Endothelial cell of umbilical vein (primary cell): ENCODE measurements at regions not wholly inside any gene's neighbourhood (a gene's known extent, or its start where the extent isn't known, plus 50 kb on each side); places are given as distances from the start of the nearest gene placed in this dataset.

ENCODE experiments used
- BruUV-seq: library from RNA; stranded (reverse); fragments of 400-500 nt; replicated peaks from 2 replicates; lab custom pipeline; 2021; lab: Mats Ljungman, UMichigan
- CTCF ChIA-PET: fragments of 300-600, 350-600 bp; sonication (Branson Sonifier 250); formaldehyde crosslinking; loops from one replicate; lab custom pipeline; 2021; ENCODE audit warnings: antibody characterized with exemption, inconsistent platforms; lab: Charles Lee
- POLR2A ChIA-PET: fragments of 300-600, 350-600 bp; sonication (Branson Sonifier 250); formaldehyde crosslinking; loops from one replicate; lab custom pipeline; 2021; ENCODE audit warnings: antibody characterized with exemption, inconsistent platforms; lab: Charles Lee
- DNase-seq: peaks from one replicate; pipeline ENCODE4 v3.0.0-alpha.2; 2011; ENCODE audit warnings: low read depth, low spot score
- FAIRE-seq: peaks from 2 replicates; lab custom pipeline; 2011; peaks lifted over from hg19 to GRCh38; lab: Jason Lieb, UNC
- H2AFZ ChIP-seq: 2 replicates; pipeline ENCODE4 v1.6.0; 2012; ENCODE audit warnings: low read depth, low read length, control low read depth, inconsistent platforms
- H3K27ac ChIP-seq: 2 replicates; pipeline ENCODE4 v1.5.1; 2011; ENCODE audit warnings: low read depth, mild to moderate bottlenecking, control low read depth, low read length, moderate library complexity; ENCODE audit not compliant: insufficient read depth
- H3K27me3 ChIP-seq, 2 experiments: 2 replicates each; pipeline versions ENCODE4 v1.6.0 to v1.6.1; 2011; ENCODE audit warnings: low read length in 2 of 2, mixed read lengths in 1 of 2; ENCODE audit not compliant: control insufficient read depth in 2 of 2, insufficient read depth in 2 of 2
- H3K36me3 ChIP-seq, 2 experiments: 2 replicates in 1 of 2; 3 replicates in 1 of 2; pipeline ENCODE4 v1.5.1; 2011; ENCODE audit warnings: low read length in 2 of 2, mild to moderate bottlenecking in 1 of 2, moderate library complexity in 1 of 2; ENCODE audit not compliant: control insufficient read depth in 2 of 2, insufficient read depth in 2 of 2; ENCODE audit errors: extremely low read depth in 1 of 2
- H3K4me1 ChIP-seq: 3 replicates; pipeline ENCODE4 v1.5.1; 2011; ENCODE audit warnings: mild to moderate bottlenecking, low read length; ENCODE audit not compliant: control insufficient read depth, insufficient read depth; ENCODE audit errors: extremely low read depth
- H3K4me2 ChIP-seq: 2 replicates; pipeline ENCODE4 v1.6.1; 2011; ENCODE audit warnings: low read length, control low read depth, mixed read lengths; ENCODE audit not compliant: insufficient read depth
- H3K4me3 ChIP-seq, 3 experiments: fragments of 200-600 bp in 1 of 3; sonication (generic), shearing (Covaris generic) in 1 of 3; replicated peaks in 1 of 3; 2 replicates each; pipeline ENCODE4 v1.5.1; 2011 to 2016; ENCODE audit warnings: control low read depth in 3 of 3, low read length in 3 of 3, mild to moderate bottlenecking in 2 of 3, inconsistent platforms in 1 of 3, low read depth in 1 of 3, moderate library complexity in 1 of 3; ENCODE audit not compliant: insufficient read depth in 1 of 3
- H3K79me2 ChIP-seq: 2 replicates; pipeline ENCODE4 v1.6.0; 2012; ENCODE audit warnings: low read length, inconsistent platforms; ENCODE audit not compliant: control insufficient read depth, insufficient read depth
- H3K9ac ChIP-seq: replicated peaks from 2 replicates; pipeline ENCODE3; 2011; ENCODE audit warnings: low read length, control low read depth; ENCODE audit not compliant: insufficient read depth; ENCODE audit errors: extremely low read depth
- H3K9me1 ChIP-seq: replicated peaks from 3 replicates; pipeline ENCODE4 v1.6.0; 2011; ENCODE audit warnings: mild to moderate bottlenecking, low read length; ENCODE audit not compliant: control insufficient read depth, insufficient read depth; ENCODE audit errors: extremely low read depth
- H3K9me3 ChIP-seq: replicated peaks from 2 replicates; pipeline ENCODE4 v1.5.1; 2012; ENCODE audit warnings: low read length, inconsistent platforms; ENCODE audit not compliant: control insufficient read depth, insufficient read depth
- H4K20me1 ChIP-seq: replicated peaks from 2 replicates; pipeline ENCODE3; 2011; ENCODE audit warnings: mild to moderate bottlenecking, low read length; ENCODE audit not compliant: control insufficient read depth, insufficient read depth; ENCODE audit errors: extremely low read depth
- CTCF ChIP-seq, 2 donors: IDR thresholded peaks; 1 replicate in 1 of 2; 2 replicates in 1 of 2; pipeline ENCODE4 v1.5.1; 2011; ENCODE audit warnings: low read length in 2 of 2, mild to moderate bottlenecking in 2 of 2, moderate library complexity in 2 of 2, control low read depth in 1 of 2, inconsistent platforms in 1 of 2, low read depth in 1 of 2; ENCODE audit not compliant: insufficient read depth in 1 of 2; ENCODE audit errors: extremely low read depth in 1 of 2
- EZH2 ChIP-seq: IDR thresholded peaks from 2 replicates; pipeline ENCODE4 v1.6.1; 2012; ENCODE audit warnings: borderline replicate concordance, low read depth, mild to moderate bottlenecking, moderate library complexity, low read length, inconsistent platforms; ENCODE audit not compliant: severe bottlenecking
- FOS ChIP-seq: IDR thresholded peaks from 2 replicates; pipeline ENCODE4 v1.6.1; 2011; ENCODE audit warnings: mild to moderate bottlenecking, low read length, moderate library complexity, borderline replicate concordance; ENCODE audit not compliant: insufficient read depth
- GATA2 ChIP-seq: IDR thresholded peaks from 2 replicates; pipeline ENCODE4 v1.7.0; 2011; ENCODE audit warnings: low read depth, mild to moderate bottlenecking, moderate library complexity, mixed read lengths, low read length; ENCODE audit not compliant: insufficient read length, insufficient read depth
- JUN ChIP-seq: IDR thresholded peaks from 2 replicates; pipeline ENCODE4 v1.6.1; 2011; ENCODE audit warnings: borderline replicate concordance, low read depth; ENCODE audit not compliant: insufficient read length, insufficient read depth
- MAX ChIP-seq: IDR thresholded peaks from 2 replicates; pipeline ENCODE4 v1.6.1; 2011; ENCODE audit not compliant: insufficient read depth, insufficient read length
- dilution Hi-C: fragments of 300-500 bp; cut with MboI; formaldehyde crosslinking; loops from one replicate; pipeline ENCODE4 v1.15.0; 2019; ENCODE audit warnings: low sequenced_read_pairs; ENCODE audit not compliant: extremely low pct_ligation_motif_present
- intact Hi-C: fragments of 100-400 bp; cut with micrococcal nuclease; formaldehyde crosslinking; loops from one replicate; pipeline ENCODE4 v1.10.0; 2022

- CTCF ChIA-PET: no interaction called here
- dilution Hi-C loops: no loop called here
These were observed 103.2 kb downstream of the LRATD1 start for GRCh38 chr2:14735696-14736095.

More at GRCh38 chr2:14735696-14736095, 103.2 kb downstream of the LRATD1 start:
- Histone ChIP-seq H3K27me3 (no peaks in the 10 kb centered on the region), H3K9me1 (no peaks in the 10 kb centered on the region), H3K9ac (no peak overlapping the region), H3K4me2 (no peak overlapping the region), H3K4me1 (no peaks in the 10 kb centered on the region), H3K9me3 (peaks cover 4% of the 10 kb centered on the region), H3K4me3 (no peak overlapping the region), H2AFZ (no peak overlapping the region), H3K36me3 (no peaks in the 10 kb centered on the region), H3K27ac (no peak overlapping the region), H4K20me1 (no peaks in the 10 kb centered on the region), H3K79me2 (no peaks in the 10 kb centered on the region)
- no peak for DNase-seq
- POLR2A ChIA-PET: no interaction called here
- no peak for FAIRE-seq
- no TSS peak for BruUV-seq
- no peak for TF ChIP-seq GATA2
- no peak for TF ChIP-seq FOS
- no peak for TF ChIP-seq EZH2
- no peak for TF ChIP-seq CTCF (IDR thresholded peaks at IDR 0.05; ENCODE audit: extremely low read depth in 1 of 2, insufficient read depth in 1 of 2, low read depth in 1 of 2, low read length in 2 of 2)
- no peak for TF ChIP-seq JUN
- no peak for TF ChIP-seq MAX
- intact Hi-C loops: no loop called here
